ENCODE measurements at regions not wholly inside any gene's neighbourhood (a gene's known extent, or its start where the extent isn't known, plus 50 kb on each side); places are given as distances from the start of the nearest gene placed in this dataset.

GRCh38 chr2:13597176-13597575 is 880.4 kb downstream of the TRIB2 start:
- Histone ChIP-seq H3K23me2 (ENCODE audit: low read depth, low read length) (no peaks in the 10 kb centered on the region), H3K36me3 (ENCODE audit: control insufficient read depth in 2 of 4, insufficient read depth in 4 of 4, low read length in 3 of 4) (no peaks in the 10 kb centered on the region), H2AFZ (ENCODE audit: low read length) (no peak overlapping the region), H4K8ac (ENCODE audit: extremely low read depth, insufficient read depth, low read length) (no peak overlapping the region), H3K4me2 (ENCODE audit: insufficient read depth in 1 of 2, low read depth in 2 of 2, low read length in 2 of 2) (no peak overlapping the region), H3K14ac (ENCODE audit: insufficient read length) (no peak overlapping the region), H3K79me2 (ENCODE audit: control insufficient read depth in 1 of 2, insufficient read depth in 2 of 2, low read length in 2 of 2) (no peaks in the 10 kb centered on the region), H3K4me1 (replicated peaks in 1 of 4; ENCODE audit: control insufficient read depth in 3 of 4, insufficient read depth in 4 of 4, low read length in 3 of 4) (no peaks in the 10 kb centered on the region), H4K91ac (replicated peaks; ENCODE audit: insufficient read length, low read length) (no peak overlapping the region), H2BK15ac (ENCODE audit: low read length) (no peak overlapping the region), H3K4ac (replicated peaks; ENCODE audit: insufficient read length, low read depth, low read length) (no peak overlapping the region), H3K9me3 (ENCODE audit: insufficient read depth in 2 of 2, low read depth in 1 of 2, low read length in 1 of 2) (peaks cover 0 to 2% of the 10 kb centered on the region in 2 experiments; a peak in 1 of 4 replicates), H4K20me1 (replicated peaks in 1 of 2; ENCODE audit: control insufficient read depth in 1 of 2, insufficient read depth in 2 of 2, low read length in 2 of 2) (no peaks in the 10 kb centered on the region), H2AK5ac (ENCODE audit: low read depth, low read length) (no peak overlapping the region), H3K56ac (replicated peaks; ENCODE audit: insufficient read length, low read depth, low read length) (no peak overlapping the region), H3K79me1 (ENCODE audit: low read depth, low read length) (no peaks in the 10 kb centered on the region), H2BK12ac (ENCODE audit: low read depth, low read length) (no peak overlapping the region), H2BK120ac (replicated peaks; ENCODE audit: low read depth, low read length) (no peak overlapping the region), H3K9ac (replicated peaks in 1 of 4; ENCODE audit: extremely low read depth in 1 of 4, low read depth in 3 of 4, low read length in 3 of 4) (no peak overlapping the region), H3K23ac (ENCODE audit: insufficient read length) (no peak overlapping the region), H3K4me3 (ENCODE audit: extremely low read depth in 1 of 4, insufficient read depth in 2 of 4, low read depth in 3 of 4, low read length in 4 of 4) (no peak overlapping the region), H2BK5ac (ENCODE audit: low read depth, low read length) (no peak overlapping the region), H2BK20ac (ENCODE audit: low read length) (no peak overlapping the region), H3K27me3 (replicated peaks in 1 of 4; ENCODE audit: control insufficient read depth in 3 of 4, extremely low read depth in 1 of 4, insufficient read depth in 3 of 4, low read length in 3 of 4) (no peaks in the 10 kb centered on the region), H4K5ac (ENCODE audit: insufficient read length, low read depth, low read length) (no peak overlapping the region), H3K18ac (ENCODE audit: extremely low read depth, low read length) (no peak overlapping the region), H3K27ac (ENCODE audit: low read depth, low read length) (no peak overlapping the region)
- DNase-seq (ENCODE audit: low read depth in 1 of 2, low spot score in 2 of 2), result no peak
- ChIA-PET CTCF (ENCODE audit: partially characterized antibody) (no interaction called here), POLR2A (ENCODE audit: partially characterized antibody) (no interaction called here)
- 91% methylated on average over 2 of the region's 2 CpGs; no CpG with 5 or more reads in 1 of the 2 experiments for WGBS, 2 experiments (ENCODE audit: extremely low coverage in 1 of 2, insufficient coverage in 1 of 2, insufficient read length in 1 of 2, insufficient replicate concordance in 2 of 2, low coverage in 1 of 2, low lambda C conversion rate in 2 of 2, missing lambda C conversion rate in 1 of 2)
- TF ChIP-seq JUN (IDR thresholded peaks at IDR 0.05; ENCODE audit: low read depth, low read length) (no peak), CBX8 (IDR thresholded peaks at IDR 0.05; ENCODE audit: borderline replicate concordance, low read depth, low read length) (no peak), POU5F1 (IDR thresholded peaks at IDR 0.05; ENCODE audit: low read depth, low read length) (no peak)
- no peak for FAIRE-seq

All from H1 (cell line).